Transverse colon (tissue), 4 donors: ENCODE measurements at regions not wholly inside any gene's neighbourhood (a gene's known extent, or its start where the extent isn't known, plus 50 kb on each side); places are given as distances from the start of the nearest gene placed in this dataset.

Experiments
- CTCF ChIP-seq, 5 experiments: fragments of 200-600 bp in 3 of 5; fragments of 450-650 bp in 2 of 5; sonication (generic) in 3 of 5; IDR thresholded peaks; 1 replicate in 2 of 5; 2 replicates in 3 of 5; pipeline ENCODE4 v1.5.1; 2016 to 2017; ENCODE audit warnings: antibody characterized with exemption in 5 of 5, inconsistent platforms in 3 of 5, mild to moderate bottlenecking in 2 of 5, moderate library complexity in 1 of 5
- EP300 ChIP-seq: sonication (generic); formaldehyde crosslinking; IDR thresholded peaks from one replicate; pipeline ENCODE4 v1.6.1; 2017; ENCODE audit warnings: antibody characterized with exemption, low read depth
- POLR2A ChIP-seq: fragments of 450-650 bp; IDR thresholded peaks from one replicate; pipeline ENCODE4 v1.6.1; 2016; ENCODE audit warnings: antibody characterized with exemption, mild to moderate bottlenecking, moderate library complexity
- POLR2AphosphoS5 ChIP-seq, 3 donors: sonication (generic); formaldehyde crosslinking; IDR thresholded peaks; one replicate each; pipeline ENCODE4 v1.6.1; 2016; ENCODE audit warnings: antibody characterized with exemption in 3 of 3

DNA sequence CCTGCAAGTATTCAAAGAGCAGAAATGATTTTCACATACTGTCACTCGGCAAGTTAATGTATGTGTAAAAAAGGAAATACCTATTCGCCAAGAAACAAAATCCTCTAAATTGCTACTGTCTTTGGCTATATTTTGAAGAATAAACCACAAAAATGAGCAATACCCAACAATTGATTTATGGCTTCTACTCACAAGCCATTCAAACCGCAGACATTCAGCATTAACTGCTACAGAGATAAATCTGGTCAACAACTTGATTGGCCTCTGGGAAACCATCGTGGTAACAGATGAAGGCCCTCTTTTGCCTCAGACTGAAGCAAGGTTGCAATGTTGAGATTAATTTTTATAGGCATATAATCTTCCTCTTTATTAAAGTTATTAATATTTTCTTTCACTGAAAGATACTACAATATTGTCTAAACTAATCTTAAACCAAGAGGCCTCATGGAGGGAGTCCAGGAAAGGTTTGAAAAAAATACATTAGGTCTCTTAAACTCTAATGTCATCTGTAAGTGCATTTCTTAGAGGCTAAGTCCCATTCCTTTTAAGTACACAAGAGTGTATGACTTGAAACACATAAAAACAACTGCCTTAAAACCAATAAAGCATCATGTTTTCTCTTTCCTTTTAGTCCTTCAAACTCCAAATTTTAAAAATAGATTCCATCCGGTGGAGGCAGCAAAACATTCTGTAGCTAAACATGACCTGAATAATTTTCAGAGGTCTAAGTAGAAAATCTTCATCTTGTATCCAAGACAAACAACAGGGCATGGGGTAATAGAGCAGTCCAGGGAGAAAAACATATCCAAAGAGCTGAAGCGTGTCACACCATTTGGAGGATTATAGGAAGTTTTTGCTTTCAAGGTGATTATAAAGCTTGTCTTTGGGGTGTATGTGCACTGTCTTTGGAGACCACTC, 162.4 kb upstream of the TGFBR2 start:
- TF ChIP-seq CTCF (IDR thresholded peaks at IDR 0.05) (no peak), POLR2AphosphoS5 (IDR thresholded peaks at IDR 0.05) (no peak), EP300 (no peak), POLR2A (no peak)
